WTC11 (cell line): ENCODE measurements at regions not wholly inside any gene's neighbourhood (a gene's known extent, or its start where the extent isn't known, plus 50 kb on each side); places are given as distances from the start of the nearest gene placed in this dataset.

Source experiments
- AFF4 ChIP-seq: sonication (generic); formaldehyde crosslinking; IDR thresholded peaks from 2 replicates; pipeline ENCODE4 v1.8.1; 2023; ENCODE audit warnings: mild to moderate bottlenecking, missing genetic modification reagents, borderline replicate concordance
- ATF6 ChIP-seq: sonication (generic); formaldehyde crosslinking; IDR thresholded peaks from 2 replicates; pipeline ENCODE4 v1.8.1; 2023; ENCODE audit warnings: mild to moderate bottlenecking, missing genetic modification reagents
- CTCF ChIP-seq: fragments of 200-600 bp; IDR thresholded peaks from 2 replicates; pipeline ENCODE4 v1.8.0; 2022; ENCODE audit warnings: antibody characterized with exemption
- MYBL2 ChIP-seq: sonication (generic); formaldehyde crosslinking; IDR thresholded peaks from 2 replicates; pipeline ENCODE4 v1.8.1; 2023; ENCODE audit warnings: mild to moderate bottlenecking, moderate library complexity, missing genetic modification reagents
- NFE2L1 ChIP-seq: sonication (generic); formaldehyde crosslinking; IDR thresholded peaks from 2 replicates; pipeline ENCODE4 v1.8.1; 2023; ENCODE audit warnings: missing genetic modification reagents
- PRDM15 ChIP-seq: sonication (generic); formaldehyde crosslinking; IDR thresholded peaks from 2 replicates; pipeline ENCODE4 v1.8.0; 2022; ENCODE audit warnings: missing genetic modification reagents
- USF2 ChIP-seq: sonication (generic); formaldehyde crosslinking; IDR thresholded peaks from 2 replicates; pipeline ENCODE4 v1.8.1; 2023; ENCODE audit warnings: mild to moderate bottlenecking, missing genetic modification reagents, moderate library complexity
- ZBTB43 ChIP-seq: sonication (generic); formaldehyde crosslinking; IDR thresholded peaks from 2 replicates; pipeline ENCODE4 v1.8.1; 2023; ENCODE audit warnings: mild to moderate bottlenecking, missing genetic modification reagents
- ZNF138 ChIP-seq: sonication (generic); formaldehyde crosslinking; conservative IDR thresholded peaks from 2 replicates; pipeline ENCODE4 v1.8.1; 2022; ENCODE audit warnings: mild to moderate bottlenecking, moderate library complexity, missing genetic modification reagents
- ZNF416 ChIP-seq: fragments of 250-450 bp; sonication (Bioruptor Pico); IDR thresholded peaks from 2 replicates; pipeline ENCODE4 v1.9.0; 2021; ENCODE audit warnings: mild to moderate bottlenecking, inconsistent platforms
- ZNF423 ChIP-seq: fragments of 250-450 bp; sonication (Bioruptor Pico); IDR thresholded peaks from 2 replicates; pipeline ENCODE4 v2.1.2; 2022; ENCODE audit warnings: mild to moderate bottlenecking, moderate library complexity
- ZNF425 ChIP-seq: fragments of 250-450 bp; sonication (Bioruptor Pico); conservative IDR thresholded peaks from 2 replicates; pipeline ENCODE4 v1.9.0; 2021; ENCODE audit warnings: mild to moderate bottlenecking

GRCh38 chr11:29008481-29008880, 900.3 kb downstream of the METTL15 start (continued):
- TF ChIP-seq AFF4 (CRISPR knock-in tag) (no peak), ZNF416 (CRISPR knock-in tag) (no peak), ZNF425 (no peak), USF2 (CRISPR knock-in tag) (no peak), PRDM15 (CRISPR knock-in tag) (no peak), ATF6 (no peak), CTCF (no peak), ZNF423 (CRISPR knock-in tag) (no peak), ZNF138 (CRISPR knock-in tag) (no peak), NFE2L1 (CRISPR knock-in tag) (no peak), ZBTB43 (CRISPR knock-in tag) (no peak), MYBL2 (CRISPR knock-in tag) (no peak)
